NCI-H446 (cell line): ENCODE measurements at regions not wholly inside any gene's neighbourhood (a gene's known extent, or its start where the extent isn't known, plus 50 kb on each side); places are given as distances from the start of the nearest gene placed in this dataset.

ENCODE experiments used
- DNase-seq, 2 experiments: peaks; one replicate each; lab custom pipeline; 2025; lab: John Stamatoyannopoulos, UW

DNA sequence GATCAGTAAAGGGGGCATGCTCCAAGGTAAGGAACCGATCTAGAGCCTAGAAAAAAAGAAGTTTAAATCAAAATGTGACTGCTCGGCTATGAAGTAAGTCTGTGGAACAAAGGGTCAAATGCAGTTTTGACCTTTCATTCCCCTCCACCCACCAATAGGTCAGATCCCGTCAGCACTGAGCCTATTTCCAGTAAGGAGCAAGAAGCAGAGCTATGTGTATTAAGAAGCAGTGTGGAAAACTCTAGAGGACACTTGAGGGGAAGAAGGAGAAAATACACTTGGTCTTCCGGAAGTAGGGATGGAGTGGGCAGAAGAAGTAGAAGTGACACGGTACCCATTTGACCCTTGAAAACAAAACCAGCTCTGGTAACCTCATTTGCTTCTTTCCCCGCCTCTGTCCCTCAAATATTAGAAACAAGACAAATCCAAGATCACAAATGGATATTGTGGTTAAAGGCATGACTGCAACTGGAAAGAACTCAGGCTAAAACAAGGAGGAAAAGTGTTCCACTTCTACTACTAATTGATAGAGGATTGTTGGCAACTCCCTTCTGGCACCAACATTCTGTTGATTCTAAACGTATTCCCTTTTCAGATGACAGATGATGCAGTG is 888.3 kb upstream of the NR2F2 start:
- DNase-seq = no peak

DNA sequence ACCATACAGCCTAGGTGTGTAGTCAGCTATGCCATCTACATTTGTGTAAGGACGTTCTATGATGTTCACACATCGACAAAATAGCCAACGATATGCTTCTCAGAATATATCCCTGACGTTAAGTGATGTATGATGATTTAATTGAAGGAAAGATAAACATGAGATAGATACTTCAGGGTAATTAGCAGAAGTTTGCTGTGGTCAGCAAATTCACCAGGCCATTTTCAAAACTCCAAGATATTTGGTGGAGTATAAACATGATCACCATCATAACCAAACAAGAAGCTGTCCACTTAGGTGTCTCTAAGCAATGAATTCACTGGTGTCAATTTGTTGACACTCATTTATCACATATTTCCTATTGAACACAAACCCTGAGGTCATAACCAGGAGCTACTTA is 885.6 kb upstream of the NR2F2 start:
- DNase-seq = no peak

DNA sequence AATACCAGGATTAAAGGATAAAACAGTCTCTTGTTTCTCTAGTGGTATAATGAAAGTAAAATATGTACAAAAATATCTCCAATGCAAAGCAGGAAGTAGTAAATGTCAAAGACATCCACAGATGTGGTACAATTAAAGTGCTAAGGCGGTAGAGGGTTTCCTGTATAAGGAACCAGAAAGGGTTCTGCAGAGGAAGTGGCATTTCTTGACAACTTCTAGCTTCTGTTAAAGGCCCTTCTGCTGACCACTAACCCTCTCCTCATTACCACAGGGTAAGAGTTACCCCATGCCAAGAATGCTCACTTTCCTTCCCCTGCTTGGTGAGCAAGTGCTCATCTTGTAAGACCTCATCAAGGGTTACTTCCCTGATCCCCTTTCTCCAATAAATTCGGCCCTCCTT is 883.6 kb upstream of the NR2F2 start:
- DNase-seq = no peak

DNA sequence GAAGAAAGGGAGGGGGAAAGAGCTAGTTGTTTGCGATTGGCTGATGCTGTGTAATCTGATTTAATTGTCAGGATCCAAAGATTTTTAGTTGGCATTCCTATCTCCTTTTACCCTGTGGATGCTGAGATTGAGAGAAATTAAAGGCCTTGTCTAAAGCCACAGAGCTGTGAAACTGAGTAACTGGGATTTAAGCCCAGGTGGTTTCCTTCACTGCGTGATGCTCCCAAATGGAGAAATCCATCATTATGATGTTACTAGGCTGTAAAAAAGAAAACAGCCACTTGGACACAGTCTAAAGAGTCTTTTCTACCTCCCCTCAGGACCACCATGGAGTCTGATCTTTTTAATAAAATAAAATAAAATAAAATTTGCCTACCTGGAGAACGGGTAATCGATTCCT is 883.0 kb upstream of the NR2F2 start:
- no peak for DNase-seq

DNA sequence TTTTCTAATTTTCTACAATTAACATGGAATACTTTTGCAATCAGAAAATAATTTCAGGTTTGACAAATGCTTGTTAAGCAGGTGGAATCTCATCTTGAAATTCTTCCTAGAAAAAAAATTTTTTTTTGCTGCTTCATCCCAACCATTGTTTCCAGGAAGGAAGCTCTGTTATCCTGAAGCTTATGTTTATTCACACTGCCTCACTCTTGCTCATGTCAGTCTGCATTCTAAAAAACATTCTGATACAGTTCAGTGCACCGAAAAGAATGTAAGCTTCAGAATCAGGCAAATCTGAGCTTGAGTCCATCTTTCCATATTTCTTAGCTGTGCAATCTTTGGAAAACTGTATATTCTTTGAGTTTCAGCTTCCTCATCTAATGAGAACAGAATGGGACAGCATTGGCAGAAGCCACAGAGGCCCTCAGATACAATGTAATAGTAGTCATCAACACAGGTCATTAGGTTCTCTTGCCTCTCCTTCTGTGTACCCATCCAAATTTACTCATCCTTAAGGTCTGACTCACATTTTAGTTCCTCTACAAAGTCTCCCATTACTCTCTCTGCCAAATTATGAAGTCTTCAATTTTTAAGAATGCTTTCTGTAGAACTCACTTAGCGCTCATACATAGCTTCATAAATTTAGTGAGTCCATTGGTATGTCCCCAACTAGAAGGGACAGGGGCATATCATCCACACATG is 881.8 kb upstream of the NR2F2 start:
- no peak for DNase-seq

DNA sequence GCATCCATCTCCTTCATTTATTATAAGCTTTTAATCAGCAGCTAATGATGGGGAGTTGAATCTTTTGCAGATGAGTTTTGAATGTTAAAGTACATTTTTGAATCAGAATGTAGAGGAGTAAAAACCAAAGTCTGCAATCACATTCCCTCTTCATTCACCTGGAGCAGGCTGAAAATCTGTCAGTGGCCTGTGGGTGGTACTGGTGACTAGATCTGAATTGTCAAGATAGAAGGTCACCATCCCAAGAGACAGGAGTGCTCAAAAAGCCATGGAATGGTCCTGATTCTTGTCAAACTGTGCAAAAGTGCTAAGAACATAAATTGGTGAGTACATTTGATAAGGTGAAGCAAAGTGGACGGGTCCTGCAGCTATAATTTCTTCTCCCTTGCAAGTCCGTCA is 881.3 kb upstream of the NR2F2 start:
- no peak for DNase-seq

DNA sequence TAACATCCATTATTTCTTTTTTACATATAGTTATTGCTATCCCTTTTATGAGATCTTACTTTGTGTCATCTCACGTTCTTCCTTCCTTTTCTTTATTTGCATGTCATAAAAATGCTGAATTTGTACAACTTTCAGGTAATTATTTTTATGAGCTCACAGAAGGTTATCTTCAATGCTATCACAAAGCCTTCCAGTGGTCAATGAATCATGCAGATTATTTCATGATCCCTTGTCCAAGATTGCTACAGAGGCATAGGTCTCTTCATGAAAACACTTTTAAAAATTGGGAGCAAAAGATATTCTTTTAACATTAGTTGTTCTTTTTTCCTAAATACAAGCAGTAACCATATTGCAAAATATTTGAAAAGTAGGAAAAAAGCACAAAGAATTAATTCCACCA is 880.1 kb upstream of the NR2F2 start:
- no peak for DNase-seq

DNA sequence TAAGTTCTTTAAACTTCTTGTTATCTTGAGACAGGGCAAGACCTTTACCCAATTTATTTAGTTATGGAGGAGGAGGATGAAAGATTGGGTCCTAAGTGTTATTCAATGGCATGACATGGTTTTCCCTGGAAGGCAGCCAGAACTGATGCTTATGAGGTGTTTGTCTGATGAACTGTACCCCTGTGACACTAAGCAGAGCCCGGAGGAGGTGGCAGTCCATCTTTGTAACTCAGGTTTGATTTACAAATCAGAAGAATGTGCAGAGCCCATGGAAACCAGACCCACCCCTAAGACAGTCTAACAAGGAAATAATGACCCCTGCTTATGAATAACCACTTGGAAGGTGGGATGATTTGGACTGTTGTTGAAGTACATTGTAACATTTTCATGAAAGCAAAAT is 878.6 kb upstream of the NR2F2 start:
- no peak for DNase-seq

DNA sequence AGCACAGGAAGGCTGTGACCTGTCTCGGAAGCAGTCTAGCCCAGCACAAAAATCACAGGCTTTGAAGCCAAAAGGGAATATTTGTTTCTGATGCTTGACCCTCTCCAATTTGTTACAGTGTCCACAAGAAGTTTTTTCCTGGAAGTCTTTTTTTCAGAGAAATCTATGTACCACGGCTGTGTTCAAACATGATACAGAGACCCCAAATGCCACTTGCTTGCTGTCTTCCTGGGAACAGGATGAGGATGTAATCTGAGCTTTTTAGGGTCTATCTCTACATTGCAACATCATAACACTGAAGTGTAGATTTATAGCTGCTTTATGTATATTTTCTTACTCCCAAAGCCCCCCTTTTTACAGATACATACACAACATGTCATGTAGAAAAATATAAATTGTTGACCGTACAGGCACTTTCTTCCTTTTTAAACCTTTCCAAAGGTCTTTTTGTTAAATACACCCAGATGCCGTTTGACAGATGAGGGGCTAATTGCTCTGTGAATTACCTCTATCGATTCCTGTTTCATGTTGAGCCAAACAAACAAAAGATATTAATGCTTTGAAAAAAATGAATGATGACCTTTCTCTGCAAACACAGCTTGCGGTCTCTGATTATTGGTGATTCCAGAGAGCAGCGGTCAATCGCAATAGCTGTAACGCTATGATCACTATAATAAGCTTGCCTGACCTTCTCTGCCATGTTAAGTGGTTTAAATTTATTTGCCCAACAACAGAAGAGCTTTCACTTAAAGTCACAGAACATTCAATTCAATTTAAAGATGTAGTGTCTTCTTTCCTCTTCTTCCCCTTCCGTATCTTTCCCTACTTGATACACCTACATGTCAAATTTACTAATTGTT is 875.9 kb upstream of the NR2F2 start:
- DNase-seq = no peak

DNA sequence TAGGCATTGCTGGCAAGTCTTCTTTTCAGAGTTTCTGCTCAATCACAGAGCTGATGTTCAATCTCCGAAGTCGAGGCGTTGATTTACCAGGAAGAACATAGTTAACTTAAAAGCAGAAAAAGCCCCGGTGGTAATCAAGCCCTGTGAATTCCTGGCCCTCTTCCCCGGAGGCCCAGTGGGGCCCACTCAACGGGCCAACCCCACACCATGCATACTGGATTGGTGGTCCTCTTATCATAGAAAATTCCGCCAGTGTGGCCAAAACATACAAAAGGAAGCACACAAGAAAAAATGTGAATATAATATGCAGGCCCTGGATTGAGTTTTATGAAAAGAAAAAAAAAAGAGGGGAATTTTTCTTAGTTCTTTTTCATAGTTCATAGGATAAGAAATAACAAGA is 873.0 kb upstream of the NR2F2 start:
- no peak for DNase-seq

DNA sequence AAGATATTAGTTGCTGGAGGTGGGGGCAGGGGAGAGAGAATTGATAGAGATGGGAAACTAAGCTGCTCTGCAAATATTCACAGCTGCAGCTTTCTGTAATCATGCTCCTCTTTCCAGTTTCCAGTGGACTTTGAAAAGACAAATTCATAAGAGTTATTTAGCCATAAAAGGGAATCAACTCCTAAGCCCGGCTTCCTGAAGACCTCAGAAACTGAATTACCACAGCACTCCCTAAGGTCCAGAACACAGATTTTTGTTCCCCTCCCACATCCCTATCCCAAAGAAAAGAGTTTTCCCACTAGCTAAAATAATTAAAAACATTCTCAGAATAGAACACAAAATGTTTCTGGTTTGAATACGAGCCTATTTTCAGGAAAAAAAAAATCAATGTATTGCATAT is 871.8 kb upstream of the NR2F2 start:
- DNase-seq = no peak

DNA sequence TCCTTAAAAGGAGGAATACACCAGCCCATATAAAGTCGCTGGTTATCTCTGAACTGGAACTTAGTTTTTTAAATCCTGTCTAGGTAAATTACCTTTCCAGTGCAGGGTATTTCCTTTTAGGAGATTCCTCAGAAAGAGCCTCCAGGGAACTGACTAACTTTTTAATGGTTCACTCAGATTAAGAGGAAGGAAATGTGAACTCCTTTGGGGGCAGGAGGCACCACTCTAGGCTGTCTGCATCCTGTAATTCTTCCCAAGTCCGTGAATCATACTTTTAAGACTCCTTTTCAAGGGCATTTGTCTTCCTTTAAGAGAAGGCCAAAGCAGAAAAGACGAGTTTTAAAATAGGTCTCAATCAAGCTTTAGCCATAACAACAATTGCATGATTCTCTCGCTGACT is 871.2 kb upstream of the NR2F2 start:
- no peak for DNase-seq

DNA sequence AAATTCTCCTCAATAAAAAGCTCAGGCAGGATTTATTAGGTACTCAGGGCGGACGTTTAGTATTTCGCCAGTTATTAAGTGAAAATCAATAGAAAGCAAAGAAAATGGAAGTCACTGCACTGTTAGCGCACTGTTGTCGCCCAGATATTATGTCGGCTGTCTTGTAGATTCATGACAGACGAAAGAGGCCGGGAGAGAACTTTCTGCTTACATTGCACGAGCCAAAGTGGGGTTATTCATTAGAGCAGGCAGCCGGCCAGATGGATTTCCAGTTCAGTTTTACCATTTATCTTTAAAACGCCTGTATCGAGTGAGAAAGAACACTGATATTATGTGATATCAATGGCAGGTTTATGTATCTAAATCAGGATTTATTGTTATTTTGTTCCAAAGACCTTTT is 866.0 kb upstream of the NR2F2 start:
- no peak for DNase-seq

DNA sequence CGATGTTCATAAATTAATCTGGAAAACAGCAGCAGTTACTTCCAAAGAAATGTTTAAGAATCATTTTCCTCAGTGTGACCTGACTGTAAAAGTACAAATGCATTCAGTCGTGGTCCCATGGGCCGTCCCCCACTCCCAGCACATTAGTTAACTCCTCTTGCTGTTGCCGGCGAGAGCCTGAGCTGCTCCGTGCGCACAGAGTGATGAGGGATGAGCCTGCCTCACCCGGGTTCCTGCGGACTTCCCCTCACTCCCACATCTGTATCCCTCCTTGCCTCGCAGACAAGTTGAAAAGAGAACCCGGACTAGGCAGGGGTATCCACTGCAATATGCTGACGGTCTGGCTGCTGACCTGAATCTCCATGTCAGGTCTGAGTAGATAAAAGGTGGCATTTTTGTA is 861.7 kb upstream of the NR2F2 start:
- DNase-seq = no peak

DNA sequence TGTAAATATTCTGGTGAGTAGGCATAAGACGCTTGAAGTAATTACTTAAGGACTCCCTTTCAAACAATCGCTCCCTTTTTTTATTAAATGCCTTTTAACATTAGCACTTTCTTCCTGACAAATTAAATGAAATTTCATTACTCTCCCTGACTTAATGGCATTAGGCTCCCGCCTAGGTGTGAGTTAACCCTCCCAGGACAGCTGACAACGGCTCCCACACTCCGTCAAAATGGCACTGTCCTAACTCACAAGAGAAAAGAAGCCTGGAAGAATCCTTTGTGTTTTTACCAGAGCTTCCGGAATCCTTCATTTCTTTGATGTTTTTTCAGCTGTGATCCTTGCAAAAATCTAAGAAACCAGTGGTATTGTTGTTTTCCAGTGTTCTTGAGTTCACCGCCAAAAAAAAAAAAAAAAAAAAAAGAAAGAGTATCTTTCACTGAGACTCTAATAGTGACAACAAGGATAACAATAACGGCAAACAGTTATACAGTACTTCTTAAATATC is 861.0 kb upstream of the NR2F2 start:
- DNase-seq = no peak

DNA sequence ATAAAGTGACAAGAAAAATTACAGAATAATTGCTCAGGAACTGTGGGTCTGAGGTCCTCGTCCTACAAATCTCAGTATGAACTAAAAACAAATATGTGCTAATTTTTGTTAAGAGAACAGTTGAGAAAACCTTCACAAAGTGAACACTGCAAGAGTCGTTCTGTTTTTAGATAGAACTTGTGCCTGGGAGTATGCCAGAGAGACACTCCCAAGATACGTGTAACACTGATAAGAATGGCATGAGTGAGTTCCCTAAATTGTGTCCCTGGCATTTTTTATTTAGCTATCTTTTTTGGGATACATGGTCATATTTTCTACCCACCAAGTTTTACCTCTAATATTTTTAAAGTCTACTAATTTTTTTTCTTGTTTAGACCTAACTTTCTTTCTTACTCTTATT is 860.0 kb upstream of the NR2F2 start:
- no peak for DNase-seq

DNA sequence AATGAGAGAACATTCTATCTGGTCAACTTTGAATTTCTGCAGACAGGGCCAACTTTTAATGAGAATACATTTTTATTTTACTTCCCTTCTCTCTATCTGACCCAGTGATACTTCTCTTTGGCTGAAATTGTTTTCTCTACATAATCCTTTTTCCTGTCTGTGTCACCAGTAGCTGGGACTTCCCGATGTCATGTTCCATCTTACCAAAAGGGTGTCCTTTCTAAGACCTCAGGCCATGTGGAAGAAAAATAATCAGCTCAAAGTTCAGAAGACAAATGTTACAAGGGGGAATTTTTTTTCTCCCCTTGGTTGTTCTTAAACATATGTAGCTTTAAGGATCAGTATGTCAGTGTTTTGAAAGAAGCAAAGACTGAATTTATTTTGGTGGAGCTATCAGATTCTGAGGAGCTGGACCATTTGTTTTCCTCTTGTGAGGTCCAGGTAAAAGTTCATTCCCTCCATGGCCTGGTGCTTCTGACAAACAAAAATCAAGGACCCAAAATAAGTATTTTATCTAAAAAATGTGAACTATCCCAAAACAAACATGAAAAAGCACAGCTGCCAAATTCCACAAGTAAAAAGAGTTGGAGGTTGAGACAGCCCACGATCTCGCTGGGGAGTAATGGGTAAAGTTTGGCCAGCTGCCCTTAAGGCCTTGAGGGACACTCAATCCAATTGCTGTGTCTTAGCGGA is 859.4 kb upstream of the NR2F2 start:
- DNase-seq = no peak

DNA sequence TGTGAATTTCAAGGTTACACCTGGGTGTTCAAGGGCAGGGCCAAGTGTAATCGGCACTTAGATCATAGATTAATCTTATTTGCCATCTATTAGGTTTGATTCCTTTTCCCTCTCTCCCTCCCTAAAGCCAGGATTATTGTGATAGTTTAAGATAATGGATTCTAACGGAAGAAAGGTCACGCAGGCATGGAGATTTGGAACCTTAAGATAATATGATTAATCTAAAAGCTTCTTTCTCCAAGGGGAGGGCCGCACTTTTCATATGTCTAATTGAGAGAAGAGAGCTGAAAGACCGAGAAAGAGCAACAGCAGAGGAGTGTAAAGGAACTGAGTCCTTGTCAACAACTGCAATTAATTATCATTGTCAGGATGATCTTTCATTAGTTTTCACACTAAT is 858.8 kb upstream of the NR2F2 start:
- no peak for DNase-seq

DNA sequence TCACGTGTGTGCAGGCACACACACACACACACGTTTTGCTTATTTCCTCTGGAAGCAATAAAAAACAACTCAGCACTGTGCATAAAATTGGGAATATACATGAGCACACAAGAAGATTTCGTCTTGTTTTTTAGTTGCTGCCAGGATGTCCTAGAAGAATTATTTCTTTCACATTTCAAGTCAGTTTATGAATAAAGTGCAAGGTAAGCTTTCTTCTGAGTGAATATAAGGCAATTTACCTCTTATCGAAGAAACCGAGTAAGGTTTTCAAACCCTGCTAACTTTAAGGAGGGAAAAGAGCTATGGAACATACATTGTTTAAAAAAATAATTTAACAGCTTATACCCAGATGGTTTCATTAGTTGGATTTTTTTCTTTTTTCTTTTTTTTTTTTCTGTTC is 855.4 kb upstream of the NR2F2 start:
- no peak for DNase-seq

DNA sequence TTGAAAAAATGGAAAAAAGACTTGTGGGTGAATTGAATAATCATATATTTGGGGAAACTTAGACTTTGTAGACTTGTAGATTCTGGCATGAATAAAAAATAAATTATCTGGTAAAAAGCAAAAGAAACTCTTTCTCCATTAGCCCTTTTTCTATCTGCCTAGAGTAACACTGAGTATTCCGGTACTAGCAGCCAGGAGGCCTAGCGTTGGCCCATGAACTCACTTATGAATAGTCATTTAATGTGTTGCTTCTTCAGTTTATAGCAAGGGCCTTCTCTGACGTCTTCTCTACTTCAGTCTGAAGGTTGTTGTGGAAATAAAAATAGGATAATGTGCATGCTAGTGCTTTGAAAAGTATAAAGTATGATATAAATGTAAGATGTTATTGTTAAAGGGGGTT is 851.2 kb upstream of the NR2F2 start:
- no peak for DNase-seq

DNA sequence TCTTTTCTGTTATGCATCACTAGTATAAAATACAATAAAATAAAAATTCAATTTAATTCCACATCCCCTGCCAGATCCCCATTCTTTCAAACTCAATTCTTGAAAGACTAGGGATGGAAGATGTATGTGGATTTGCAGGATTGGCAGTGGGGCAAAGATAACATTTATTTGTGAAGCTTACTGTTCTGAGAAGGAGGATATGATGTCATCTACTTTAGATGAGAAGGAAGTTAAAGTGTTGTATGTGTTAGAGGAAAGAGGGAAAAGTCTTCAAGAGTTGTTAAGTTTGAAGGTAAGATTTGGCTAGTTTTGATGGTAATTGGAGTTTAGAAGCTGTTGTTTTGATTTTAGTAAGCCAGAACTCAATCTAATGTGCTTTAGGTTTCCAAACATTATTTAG is 845.1 kb upstream of the NR2F2 start:
- no peak for DNase-seq

DNA sequence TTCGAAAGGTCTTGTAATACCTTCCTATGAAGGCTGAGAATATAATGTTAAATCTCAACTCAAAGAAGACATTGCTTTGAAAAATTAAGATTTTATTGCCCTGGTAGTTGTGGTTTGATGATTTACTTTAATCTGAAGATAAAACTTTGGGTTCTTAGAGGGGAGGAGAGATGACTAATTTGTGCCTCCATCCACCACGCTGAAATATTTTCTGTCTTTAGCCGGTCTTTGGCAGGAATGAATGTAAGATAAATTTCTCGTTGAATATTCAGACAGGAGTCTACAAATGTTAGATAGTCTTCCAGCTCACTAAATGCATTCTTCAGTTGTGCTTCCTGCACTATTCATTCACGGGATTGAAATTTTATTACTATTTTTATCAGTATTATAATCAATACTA is 844.3 kb upstream of the NR2F2 start:
- DNase-seq = no peak

DNA sequence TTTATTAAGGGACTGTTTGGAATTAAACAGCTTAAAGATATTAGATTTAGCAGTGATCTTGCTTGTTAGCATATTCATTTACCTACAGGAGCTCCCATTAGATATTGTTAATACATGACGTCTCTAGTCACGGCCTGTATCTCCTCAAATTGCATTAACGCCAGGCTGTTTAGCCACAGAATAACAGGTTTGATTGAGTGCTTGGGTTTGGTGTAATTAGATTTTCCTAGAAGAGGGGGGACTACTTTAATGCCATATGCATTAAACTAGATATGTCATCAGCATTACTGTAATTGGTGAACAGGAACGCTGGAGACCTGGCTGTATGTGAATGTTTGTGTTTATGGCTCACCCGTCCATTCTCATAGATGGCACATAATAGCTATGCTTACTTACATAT is 841.4 kb upstream of the NR2F2 start:
- no peak for DNase-seq
